ENCODE measurements at regions not wholly inside any gene's neighbourhood (a gene's known extent, or its start where the extent isn't known, plus 50 kb on each side); places are given as distances from the start of the nearest gene placed in this dataset.

DNA sequence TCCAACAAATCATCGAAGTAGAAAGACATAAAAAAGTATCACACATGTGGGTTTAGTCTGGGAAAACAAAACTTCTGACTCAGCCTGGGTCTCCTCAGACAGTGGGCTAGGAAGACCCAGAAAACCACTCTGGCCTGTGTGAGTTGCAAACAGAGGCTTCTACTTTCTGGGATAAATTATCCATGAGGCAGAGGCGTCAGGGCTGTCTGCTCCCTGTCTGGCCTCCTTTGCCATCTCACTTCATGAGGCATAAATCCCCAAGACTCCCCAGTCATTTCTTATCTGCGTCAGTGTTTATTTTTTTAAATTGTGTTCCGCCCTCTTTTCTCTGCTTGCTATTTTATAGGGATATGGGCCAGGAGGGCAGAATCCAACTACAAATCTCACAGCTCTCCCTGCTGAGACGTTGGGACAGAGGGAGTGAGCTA is 80.6 kb upstream of the TRABD2B start:
- DNase-seq (ENCODE audit: low read depth): no peak
- H3K4me3 ChIP-seq (replicated peaks; ENCODE audit: low read depth, low read length): no peak overlapping the region
- TF ChIP-seq, protein P1, sequence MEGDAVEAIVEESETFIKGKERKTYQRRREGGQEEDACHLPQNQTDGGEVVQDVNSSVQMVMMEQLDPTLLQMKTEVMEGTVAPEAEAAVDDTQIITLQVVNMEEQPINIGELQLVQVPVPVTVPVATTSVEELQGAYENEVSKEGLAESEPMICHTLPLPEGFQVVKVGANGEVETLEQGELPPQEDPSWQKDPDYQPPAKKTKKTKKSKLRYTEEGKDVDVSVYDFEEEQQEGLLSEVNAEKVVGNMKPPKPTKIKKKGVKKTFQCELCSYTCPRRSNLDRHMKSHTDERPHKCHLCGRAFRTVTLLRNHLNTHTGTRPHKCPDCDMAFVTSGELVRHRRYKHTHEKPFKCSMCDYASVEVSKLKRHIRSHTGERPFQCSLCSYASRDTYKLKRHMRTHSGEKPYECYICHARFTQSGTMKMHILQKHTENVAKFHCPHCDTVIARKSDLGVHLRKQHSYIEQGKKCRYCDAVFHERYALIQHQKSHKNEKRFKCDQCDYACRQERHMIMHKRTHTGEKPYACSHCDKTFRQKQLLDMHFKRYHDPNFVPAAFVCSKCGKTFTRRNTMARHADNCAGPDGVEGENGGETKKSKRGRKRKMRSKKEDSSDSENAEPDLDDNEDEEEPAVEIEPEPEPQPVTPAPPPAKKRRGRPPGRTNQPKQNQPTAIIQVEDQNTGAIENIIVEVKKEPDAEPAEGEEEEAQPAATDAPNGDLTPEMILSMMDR (IDR thresholded peaks at IDR 0.05; ENCODE audit: low read length, missing control alignments): no peak

DNA sequence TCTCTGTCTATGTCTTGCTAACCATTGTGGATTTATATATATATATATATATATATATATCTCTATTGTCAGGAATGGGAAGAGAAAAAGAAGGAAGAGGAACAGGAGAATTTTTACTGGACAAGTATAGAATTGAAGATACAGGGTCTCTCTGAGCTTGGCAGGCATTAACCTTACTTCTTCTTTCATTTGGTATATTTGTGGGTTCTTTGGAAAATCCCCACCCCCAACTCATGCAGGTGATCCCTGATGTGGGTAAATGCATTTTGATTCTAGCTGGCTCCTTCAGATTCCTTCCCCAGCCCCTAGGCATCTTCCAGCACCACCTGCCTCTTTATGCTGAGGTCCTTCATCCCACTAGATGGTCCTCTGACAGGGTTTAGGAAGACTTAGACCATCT is 78.8 kb upstream of the TRABD2B start:
- TF ChIP-seq, protein P1 (IDR thresholded peaks at IDR 0.05; ENCODE audit: low read length, missing control alignments): no peak
- DNase-seq (ENCODE audit: low read depth): no peak
- H3K4me3 ChIP-seq (replicated peaks; ENCODE audit: low read depth, low read length): no peak overlapping the region

DNA sequence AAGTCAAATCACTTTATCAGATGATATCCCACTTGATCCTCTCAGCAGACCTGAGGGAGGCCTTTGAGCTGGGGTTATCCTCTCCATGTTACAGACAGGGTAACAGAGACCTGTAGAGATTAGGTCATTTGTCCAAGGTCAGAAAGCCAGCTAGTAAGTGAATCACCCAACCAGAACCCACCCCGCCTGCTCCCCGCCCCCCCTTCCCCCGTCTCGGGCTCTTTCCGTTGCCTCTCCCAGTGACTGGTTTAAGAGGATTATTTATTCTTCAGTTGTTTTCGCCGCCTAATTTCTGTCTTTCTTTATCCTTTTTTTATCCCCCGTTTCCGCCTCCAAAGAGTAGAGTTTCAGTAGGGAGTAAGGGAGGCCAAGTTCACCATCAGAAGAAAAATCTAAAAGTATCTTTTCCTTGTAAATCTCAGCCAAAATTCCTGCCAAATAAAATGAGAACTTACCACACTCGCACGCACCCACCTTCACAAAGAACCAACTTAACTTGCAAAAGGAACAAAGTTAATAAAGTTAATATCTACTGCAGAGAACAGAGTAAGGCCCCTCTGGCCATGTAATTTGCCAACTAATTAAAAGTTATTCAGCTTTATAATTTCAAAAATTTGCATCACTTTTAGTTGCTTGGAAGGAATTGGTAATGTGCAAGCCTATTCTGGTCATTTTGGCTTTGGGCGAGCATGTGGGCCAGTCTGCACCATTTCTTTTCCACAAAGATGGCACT is 76.8 kb upstream of the TRABD2B start:
- DNase-seq (ENCODE audit: low read depth): no peak
- TF ChIP-seq, protein P1 (IDR thresholded peaks at IDR 0.05; ENCODE audit: low read length, missing control alignments): no peak
- no peak overlapping the region for H3K4me3 ChIP-seq (replicated peaks; ENCODE audit: low read depth, low read length)

DNA sequence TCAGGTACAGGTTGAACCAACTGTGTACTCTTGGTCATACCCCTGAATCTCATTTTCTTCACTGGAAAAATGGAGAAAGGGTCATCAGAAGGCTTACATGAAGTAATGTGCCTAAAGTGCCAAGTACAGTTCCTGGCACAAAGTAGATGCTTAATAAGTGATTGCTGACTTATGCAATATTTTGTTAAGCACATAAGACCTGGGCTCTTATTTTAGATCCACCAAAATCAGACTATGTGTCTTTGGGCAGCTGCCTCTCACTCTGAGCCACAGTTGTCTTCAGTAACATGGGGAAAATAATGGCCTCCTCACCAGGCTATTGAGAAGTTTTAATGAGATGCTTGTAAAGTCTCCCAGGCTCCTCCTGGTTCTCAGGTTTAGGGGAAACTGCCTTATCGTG is 74.3 kb upstream of the TRABD2B start:
- no peak for DNase-seq (ENCODE audit: low read depth)
- no peak overlapping the region for H3K4me3 ChIP-seq (replicated peaks; ENCODE audit: low read depth, low read length)
- TF ChIP-seq, protein P1 (IDR thresholded peaks at IDR 0.05; ENCODE audit: low read length, missing control alignments): no peak

DNA sequence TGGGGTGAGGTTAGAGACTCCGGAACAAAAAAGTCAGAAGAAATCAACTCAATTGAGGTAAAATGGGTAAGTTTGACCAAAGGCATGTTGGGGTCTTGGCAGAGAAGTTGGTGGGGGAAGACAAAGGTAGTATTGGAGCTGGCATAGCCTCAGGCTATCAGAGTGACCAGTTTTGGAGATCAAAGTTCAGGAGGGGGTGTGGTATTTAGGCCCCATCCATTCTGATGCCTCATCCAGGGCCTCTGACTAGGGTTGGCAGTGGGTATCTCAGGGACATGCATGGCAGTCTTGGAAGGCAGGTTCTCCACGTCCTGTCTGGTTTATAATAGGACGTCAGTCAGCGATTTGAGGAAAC is 73.2 kb upstream of the TRABD2B start:
- no peak for DNase-seq (ENCODE audit: low read depth)
- no peak overlapping the region for H3K4me3 ChIP-seq (replicated peaks; ENCODE audit: low read depth, low read length)
- TF ChIP-seq, protein P1 (IDR thresholded peaks at IDR 0.05; ENCODE audit: low read length, missing control alignments): no peak

DNA sequence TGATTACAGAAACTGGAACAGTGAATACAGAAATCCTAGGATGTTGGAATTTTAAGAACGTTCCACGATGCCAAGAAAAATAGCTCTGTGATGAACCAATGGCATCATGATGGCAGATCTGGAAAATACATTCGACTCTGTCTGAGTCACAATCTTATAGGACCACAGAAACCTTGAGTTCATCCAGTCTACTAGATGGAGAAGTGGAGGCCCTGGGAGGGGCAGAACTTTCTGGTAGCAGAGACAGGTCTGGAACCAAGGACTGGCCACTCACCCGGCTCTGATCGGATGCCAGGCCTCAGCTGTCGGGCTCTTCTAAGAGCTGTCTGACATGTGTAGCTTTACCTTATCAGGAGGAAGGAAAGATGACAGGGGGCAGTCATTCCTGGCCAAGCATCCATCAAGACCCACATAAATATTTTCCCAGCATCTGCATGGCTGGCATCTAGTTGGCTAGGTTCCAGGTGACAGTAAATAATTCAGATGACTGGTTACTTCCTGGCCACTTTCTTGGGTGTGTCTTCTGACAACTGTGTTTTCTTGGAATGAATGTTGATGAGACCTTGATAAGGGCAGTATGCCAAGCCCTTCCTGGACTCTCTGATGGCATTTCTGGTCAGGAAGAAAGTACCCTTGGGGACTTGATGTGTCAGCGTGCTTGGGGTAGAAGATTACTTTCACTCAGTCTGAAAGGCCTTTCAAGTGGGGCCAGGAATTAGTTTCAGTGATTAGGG is 72.6 kb upstream of the TRABD2B start:
- no peak overlapping the region for H3K4me3 ChIP-seq (replicated peaks; ENCODE audit: low read depth, low read length)
- peak; percentile 36 for DNase-seq (ENCODE audit: low read depth)
- TF ChIP-seq, protein P1 (IDR thresholded peaks at IDR 0.05; ENCODE audit: low read length, missing control alignments): no peak

Measured in fibroblast of pulmonary artery (primary cell).